ENCODE measurements at regions not wholly inside any gene's neighbourhood (a gene's known extent, or its start where the extent isn't known, plus 50 kb on each side); places are given as distances from the start of the nearest gene placed in this dataset.

GRCh38 chr12:124682425-124683151, 115.2 kb upstream of the NCOR2 start:
- no peaks in the 10 kb centered on the region for H3K9me3 Mint-ChIP-seq (ENCODE audit: unreplicated experiment)
- TF ChIP-seq, protein P1, sequence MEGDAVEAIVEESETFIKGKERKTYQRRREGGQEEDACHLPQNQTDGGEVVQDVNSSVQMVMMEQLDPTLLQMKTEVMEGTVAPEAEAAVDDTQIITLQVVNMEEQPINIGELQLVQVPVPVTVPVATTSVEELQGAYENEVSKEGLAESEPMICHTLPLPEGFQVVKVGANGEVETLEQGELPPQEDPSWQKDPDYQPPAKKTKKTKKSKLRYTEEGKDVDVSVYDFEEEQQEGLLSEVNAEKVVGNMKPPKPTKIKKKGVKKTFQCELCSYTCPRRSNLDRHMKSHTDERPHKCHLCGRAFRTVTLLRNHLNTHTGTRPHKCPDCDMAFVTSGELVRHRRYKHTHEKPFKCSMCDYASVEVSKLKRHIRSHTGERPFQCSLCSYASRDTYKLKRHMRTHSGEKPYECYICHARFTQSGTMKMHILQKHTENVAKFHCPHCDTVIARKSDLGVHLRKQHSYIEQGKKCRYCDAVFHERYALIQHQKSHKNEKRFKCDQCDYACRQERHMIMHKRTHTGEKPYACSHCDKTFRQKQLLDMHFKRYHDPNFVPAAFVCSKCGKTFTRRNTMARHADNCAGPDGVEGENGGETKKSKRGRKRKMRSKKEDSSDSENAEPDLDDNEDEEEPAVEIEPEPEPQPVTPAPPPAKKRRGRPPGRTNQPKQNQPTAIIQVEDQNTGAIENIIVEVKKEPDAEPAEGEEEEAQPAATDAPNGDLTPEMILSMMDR (IDR thresholded peaks at IDR 0.05; ENCODE audit: unreplicated experiment), result no peak
- peak overlapping the region; percentile 72 for H3K27ac Mint-ChIP-seq (ENCODE audit: low read depth, unreplicated experiment)
- H3K4me3 Mint-ChIP-seq (ENCODE audit: unreplicated experiment), result no peak overlapping the region
- H3K27me3 Mint-ChIP-seq (ENCODE audit: insufficient read depth, unreplicated experiment), result no peaks in the 10 kb centered on the region
- ChIA-PET POLR2A (interaction anchor here (0.6 to 2.2 kb wide), 11 partner anchors 12 to 164 kb away, joined by 3 to 8 read pairs (median 4); no protein-coding TSS in a partner anchor), CTCF (interaction anchor here (0.9 to 1.9 kb wide), 3 partner anchors 45 to 163 kb away, joined by 3 to 5 read pairs (median 5); no protein-coding TSS in a partner anchor)
- peaks cover 54% of the 10 kb centered on the region for H3K4me1 Mint-ChIP-seq (ENCODE audit: insufficient read depth, unreplicated experiment)
- no TSS peak for BruUV-seq (replicated peaks)
- intact Hi-C loops (cut with micrococcal nuclease), result loop anchor here (5.0 to 10.0 kb wide), 5 partner anchors 40 to 645 kb away; no protein-coding TSS in a partner anchor
- DNase-seq (ENCODE audit: unreplicated experiment), result no peak
- H3K36me3 Mint-ChIP-seq (ENCODE audit: insufficient read depth, unreplicated experiment), result no peaks in the 10 kb centered on the region

- intact Hi-C loops (cut with micrococcal nuclease), result loop anchor here (1.0 to 10.0 kb wide), 7 partner anchors 40 to 645 kb away; no protein-coding TSS in a partner anchor
- peaks cover 48% of the 10 kb centered on the region for H3K4me1 Mint-ChIP-seq (ENCODE audit: insufficient read depth, unreplicated experiment)
- H3K36me3 Mint-ChIP-seq (ENCODE audit: insufficient read depth, unreplicated experiment), result no peaks in the 10 kb centered on the region
- CTCF ChIA-PET, result interaction anchor here (0.8 to 1.9 kb wide), 4 partner anchors 13 to 84 kb away, joined by 3 to 5 read pairs (median 5); no protein-coding TSS in a partner anchor
- no peak overlapping the region for H3K4me3 Mint-ChIP-seq (ENCODE audit: unreplicated experiment)
- POLR2A ChIA-PET, result interaction anchor here (1.1 to 2.2 kb wide), 4 partner anchors 12 to 163 kb away, joined by 3 to 6 read pairs (median 6); no protein-coding TSS in a partner anchor
- no peaks in the 10 kb centered on the region for H3K9me3 Mint-ChIP-seq (ENCODE audit: unreplicated experiment)
- H3K27ac Mint-ChIP-seq (ENCODE audit: low read depth, unreplicated experiment), result peak overlapping the region; percentile 18
- no TSS peak for BruUV-seq (replicated peaks)
- TF ChIP-seq, protein P1 (IDR thresholded peaks at IDR 0.05; ENCODE audit: unreplicated experiment), result no peak
- no peaks in the 10 kb centered on the region for H3K27me3 Mint-ChIP-seq (ENCODE audit: insufficient read depth, unreplicated experiment)
- peak; percentile 41 for DNase-seq (ENCODE audit: unreplicated experiment)
Observed at GRCh38 chr12:124681779-124682391, 114.5 kb upstream of the NCOR2 start.

DNA sequence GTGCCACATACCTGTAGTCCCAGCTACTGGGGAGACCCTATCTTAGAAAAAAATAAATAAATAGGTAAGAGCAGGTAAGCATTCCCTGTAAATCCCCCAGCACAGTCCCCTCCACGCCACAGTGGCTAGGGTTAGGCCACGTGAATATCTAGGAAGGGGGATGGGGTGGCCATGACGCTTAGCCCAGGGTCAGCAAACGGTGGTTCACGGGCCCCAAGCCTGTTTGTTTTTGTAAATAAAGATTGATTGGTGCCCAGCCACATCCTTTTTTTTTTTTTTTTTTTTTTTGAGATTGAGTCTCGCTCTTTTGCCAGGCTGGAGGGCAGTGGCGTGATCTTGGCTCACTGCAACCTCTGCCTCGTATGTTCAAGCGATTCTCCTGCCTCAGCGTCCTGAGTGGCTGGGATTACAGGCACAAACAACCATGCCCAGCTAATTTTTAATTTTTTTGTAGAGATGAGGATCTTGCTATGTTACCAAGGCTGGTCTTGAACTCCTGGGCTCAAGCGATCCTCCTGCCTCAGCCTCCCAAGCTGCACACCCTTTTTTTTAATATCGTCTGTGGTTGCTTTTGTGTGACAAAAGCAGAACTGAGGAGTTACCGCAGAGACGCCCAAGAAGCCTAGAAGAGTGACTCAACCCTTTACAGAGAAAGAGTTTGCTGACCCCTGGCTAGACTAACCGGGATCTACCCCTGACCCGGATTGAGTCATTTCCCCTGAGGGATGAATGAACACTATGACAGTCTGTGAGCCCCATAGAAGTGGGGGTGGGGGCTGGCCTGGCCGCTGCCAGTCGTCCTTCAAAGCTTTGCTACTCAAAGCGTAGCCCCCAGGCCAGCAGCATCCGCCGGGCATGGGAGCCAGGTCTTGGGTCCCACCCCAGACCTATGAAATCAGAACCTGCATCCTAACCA, 113.7 kb upstream of the NCOR2 start:
- TF ChIP-seq, protein P1 (IDR thresholded peaks at IDR 0.05; ENCODE audit: unreplicated experiment), result peak; percentile 40
- no peak overlapping the region for H3K4me3 Mint-ChIP-seq (ENCODE audit: unreplicated experiment)
- no peaks in the 10 kb centered on the region for H3K27me3 Mint-ChIP-seq (ENCODE audit: insufficient read depth, unreplicated experiment)
- POLR2A ChIA-PET, result interaction anchor here (0.6 to 2.2 kb wide), 3 partner anchors 13 to 163 kb away, joined by 3 to 6 read pairs (median 5); no protein-coding TSS in a partner anchor
- peaks cover 46% of the 10 kb centered on the region for H3K4me1 Mint-ChIP-seq (ENCODE audit: insufficient read depth, unreplicated experiment)
- no peaks in the 10 kb centered on the region for H3K9me3 Mint-ChIP-seq (ENCODE audit: unreplicated experiment)
- CTCF ChIA-PET, result interaction anchor here (0.5 to 1.9 kb wide), 7 partner anchors 14 to 154 kb away, joined by 3 to 5 read pairs (median 3); no protein-coding TSS in a partner anchor
- no TSS peak for BruUV-seq (replicated peaks)
- H3K27ac Mint-ChIP-seq (ENCODE audit: low read depth, unreplicated experiment), result peak overlapping the region; percentile 18
- peak; percentile 91 for DNase-seq (ENCODE audit: unreplicated experiment)
- no peaks in the 10 kb centered on the region for H3K36me3 Mint-ChIP-seq (ENCODE audit: insufficient read depth, unreplicated experiment)
- intact Hi-C loops (cut with micrococcal nuclease), result loop anchor here (1.0 to 10.0 kb wide), 7 partner anchors 39 to 644 kb away; no protein-coding TSS in a partner anchor

Measured in MCF 10A (cell line).